A549 (cell line): ENCODE measurements at regions not wholly inside any gene's neighbourhood (a gene's known extent, or its start where the extent isn't known, plus 50 kb on each side); places are given as distances from the start of the nearest gene placed in this dataset.
A peak's percentile ranks its signal among the peaks of the same experiment; 100 is the strongest.

Experiments used
- ATAC-seq, 2 experiments: fragments of 200-7000 bp in 1 of 2; fragments of >200 bp in 1 of 2; cut with Nextera tagmentation in 1 of 2; cut with Tn5 transposase in 1 of 2; 3 replicates each; pipeline versions ENCODE4 v1.8.0 to v1.9.1; 2018 to 2020; ENCODE audit warnings: mild to moderate bottlenecking in 1 of 2, moderate library complexity in 1 of 2
- CTCF ChIA-PET: fragments of 300-600 bp; sonication (Branson Sonifier 250); formaldehyde crosslinking; extraction: SDS; loops from one replicate; lab custom pipeline; 2021; ENCODE audit warnings: antibody characterized with exemption, inconsistent platforms; lab: Yijun Ruan, JAX
- POLR2A ChIA-PET: fragments of 350-600 bp; formaldehyde crosslinking; extraction: SDS; loops from one replicate; lab custom pipeline; 2021; ENCODE audit warnings: antibody characterized with exemption, inconsistent platforms; lab: Yijun Ruan, JAX
- DNase-seq, 2 experiments: peaks; one replicate each; pipeline versions ENCODE4 v3.0.0 to v3.0.0-alpha.2; 2011 to 2016; ENCODE audit warnings: low read depth in 1 of 2, low spot score in 1 of 2
- FAIRE-seq: peaks from 2 replicates; lab custom pipeline; 2011; peaks lifted over from hg19 to GRCh38; lab: Jason Lieb, UNC
- H3K27ac ChIP-seq, 2 experiments: fragments of >200 bp; sonication (Bioruptor Twin); formaldehyde crosslinking; 3 replicates each; pipeline ENCODE4 v1.5.1; 2016 to 2017
- H3K4me1 ChIP-seq: fragments of >200 bp; sonication (Bioruptor Twin); formaldehyde crosslinking; 3 replicates; pipeline ENCODE4 v1.6.1; 2016
- H3K4me2 ChIP-seq: fragments of >200 bp; sonication (Bioruptor Twin); formaldehyde crosslinking; 3 replicates; pipeline ENCODE4 v1.6.1; 2016
- H3K4me3 ChIP-seq: fragments of >200 bp; sonication (Bioruptor Twin); formaldehyde crosslinking; 3 replicates; pipeline ENCODE4 v1.5.1; 2016
- H3K9me3 ChIP-seq: fragments of >200 bp; sonication (Bioruptor Twin); formaldehyde crosslinking; 3 replicates; pipeline ENCODE4 v1.6.1; 2016
- ATOH8 ChIP-seq: fragments of 250-450 bp; sonication (Bioruptor Pico); IDR thresholded peaks from 2 replicates; pipeline ENCODE4 v1.5.0; 2020; ENCODE audit warnings: low read depth, mild to moderate bottlenecking, moderate library complexity
- BCL3 ChIP-seq: fragments of >200 bp; sonication (Bioruptor Twin); formaldehyde crosslinking; IDR thresholded peaks from 3 replicates; pipeline ENCODE4 v1.6.1; 2016
- CEBPB ChIP-seq, 2 experiments: fragments of >200 bp in 1 of 2; sonication (Bioruptor Twin) in 1 of 2; formaldehyde crosslinking in 1 of 2; IDR thresholded peaks; 2 replicates each; pipeline ENCODE4 v1.6.1; 2012 to 2016
- CTCF ChIP-seq: fragments of >200 bp; sonication (Bioruptor Twin); formaldehyde crosslinking; IDR thresholded peaks from 3 replicates; pipeline ENCODE4 v1.5.1; 2016
- EHF ChIP-seq: fragments of 250-450 bp; sonication (Bioruptor Pico); IDR thresholded peaks from 2 replicates; pipeline ENCODE4 v1.5.0; 2020; ENCODE audit warnings: mild to moderate bottlenecking
- ELK1 ChIP-seq: fragments of 150-350 bp; IDR thresholded peaks from 2 replicates; pipeline ENCODE4 v1.6.1; 2014; ENCODE audit warnings: low read depth, mild to moderate bottlenecking, low read length
- EP300 ChIP-seq, 2 experiments: fragments of >200 bp; sonication (Bioruptor Twin); formaldehyde crosslinking; IDR thresholded peaks; 2 replicates in 1 of 2; 3 replicates in 1 of 2; pipeline ENCODE4 v1.6.1; 2016 to 2017
- FOSB ChIP-seq: fragments of 250-450 bp; sonication (Bioruptor Pico); IDR thresholded peaks from 2 replicates; pipeline ENCODE4 v1.5.0; 2020; ENCODE audit warnings: mild to moderate bottlenecking, moderate library complexity
- HDAC2 ChIP-seq: fragments of 200-600 bp; sonication (generic); IDR thresholded peaks from 2 replicates; pipeline ENCODE4 v1.6.1; 2016
- HES2 ChIP-seq: fragments of >200 bp; sonication (Bioruptor Twin); formaldehyde crosslinking; IDR thresholded peaks from 2 replicates; pipeline ENCODE4 v1.6.1; 2016
- HOXA7 ChIP-seq: fragments of 250-450 bp; sonication (Bioruptor Pico); IDR thresholded peaks from 2 replicates; pipeline ENCODE4 v1.5.0; 2020; ENCODE audit warnings: mild to moderate bottlenecking, moderate library complexity
- JUN ChIP-seq, 2 experiments: fragments of >200 bp; sonication (Bioruptor Twin); formaldehyde crosslinking; IDR thresholded peaks; 2 replicates in 1 of 2; 3 replicates in 1 of 2; pipeline ENCODE4 v1.6.1; 2016 to 2017
- JUNB ChIP-seq: fragments of >200 bp; sonication (Bioruptor Twin); formaldehyde crosslinking; IDR thresholded peaks from 2 replicates; pipeline ENCODE4 v1.6.1; 2016
- MAX ChIP-seq: IDR thresholded peaks from 2 replicates; pipeline ENCODE4 v1.6.1; 2012
- NFE2L2 ChIP-seq: fragments of 150-350 bp; conservative IDR thresholded peaks from 2 replicates; pipeline ENCODE4 v1.6.1; 2014; ENCODE audit warnings: low read length
- NPAS2 ChIP-seq: fragments of 250-450 bp; sonication (Bioruptor Pico); IDR thresholded peaks from 2 replicates; pipeline ENCODE4 v1.8.0; 2022; ENCODE audit warnings: mild to moderate bottlenecking, moderate library complexity, borderline replicate concordance
- NR3C1 ChIP-seq: fragments of >200 bp; sonication (Bioruptor Twin); formaldehyde crosslinking; IDR thresholded peaks from 3 replicates; pipeline ENCODE4 v1.6.1; 2017
- PHF8 ChIP-seq: fragments of 200-600 bp; sonication (generic); IDR thresholded peaks from 2 replicates; pipeline ENCODE4 v1.6.1; 2016; ENCODE audit warnings: low read depth, mild to moderate bottlenecking, antibody characterized with exemption, moderate library complexity, borderline replicate concordance
- POLR2A ChIP-seq: IDR thresholded peaks from 2 replicates; pipeline ENCODE4 v1.6.1; 2012; ENCODE audit warnings: mild to moderate bottlenecking, low read length
- POLR2AphosphoS2 ChIP-seq: conservative IDR thresholded peaks from 2 replicates; pipeline ENCODE4 v1.6.1; 2012; ENCODE audit warnings: low read length, improper control_type of control experiment, inconsistent platforms
- RAD21 ChIP-seq, 2 experiments: fragments of >200 bp in 1 of 2; sonication (Bioruptor Twin) in 1 of 2; formaldehyde crosslinking in 1 of 2; IDR thresholded peaks in 1 of 2; conservative IDR thresholded peaks in 1 of 2; 2 replicates in 1 of 2; 3 replicates in 1 of 2; pipeline ENCODE4 v1.6.1; 2012 to 2018; ENCODE audit warnings: inconsistent platforms in 1 of 2
- RARB ChIP-seq: fragments of 250-450 bp; sonication (Bioruptor Pico); IDR thresholded peaks from 2 replicates; pipeline ENCODE4 v1.8.0; 2021; ENCODE audit warnings: mild to moderate bottlenecking, moderate library complexity
- REST ChIP-seq: fragments of 200-600 bp; sonication (generic); IDR thresholded peaks from 2 replicates; pipeline ENCODE4 v1.6.1; 2016; ENCODE audit warnings: antibody characterized with exemption, mild to moderate bottlenecking, moderate library complexity
- RNF2 ChIP-seq: fragments of 200-600 bp; sonication (generic); IDR thresholded peaks from 2 replicates; pipeline ENCODE4 v1.6.1; 2016; ENCODE audit warnings: low read depth, mild to moderate bottlenecking, antibody characterized with exemption, moderate library complexity, borderline replicate concordance
- SREBF2 ChIP-seq: fragments of 450-650 bp; IDR thresholded peaks from 2 replicates; pipeline ENCODE4 v1.6.1; 2014; ENCODE audit warnings: mild to moderate bottlenecking, moderate library complexity
- TFCP2L1 ChIP-seq: fragments of 250-450 bp; sonication (Bioruptor Pico); IDR thresholded peaks from 2 replicates; pipeline ENCODE4 v1.5.0; 2021; ENCODE audit warnings: mild to moderate bottlenecking
- TP53 ChIP-seq: fragments of 250-450 bp; sonication (Bioruptor Pico); IDR thresholded peaks from 2 replicates; pipeline ENCODE4 v1.5.0; 2021; ENCODE audit warnings: mild to moderate bottlenecking, moderate library complexity
- WGBS: methylation state at CpG from one replicate; pipeline ENCODE4 v1.1.6; 2017; ENCODE audit errors: missing lambda C conversion rate; 5-methylcytosine and 5-hydroxymethylcytosine counted together

GRCh38 chr2:106970471-106971261 is 84.7 kb upstream of the ST6GAL2 start (continued):
- TF ChIP-seq RAD21 (conservative IDR thresholded peaks at IDR 0.05 in 1 of 2, IDR thresholded peaks at IDR 0.05 in 1 of 2) = peak in 1 of 2 experiments; percentile 37; a peak in 2 of 5 replicates
- no peak for TF ChIP-seq POLR2AphosphoS2
- peak; percentile 75 for TF ChIP-seq MAX
- no peak for TF ChIP-seq TFCP2L1 (CRISPR knock-in tag)
- TF ChIP-seq HES2 = no peak

GRCh38 chr2:106972782-106973181 is 86.8 kb upstream of the ST6GAL2 start:
- no peaks in the 10 kb centered on the region for H3K9me3 ChIP-seq
- no peak for ATAC-seq
- TF ChIP-seq HDAC2 = no peak
- no peak for TF ChIP-seq CTCF
- TF ChIP-seq FOSB = no peak
- TF ChIP-seq PHF8 = no peak
- TF ChIP-seq JUN (IDR thresholded peaks at IDR 0.05) = no peak
- no peak for TF ChIP-seq CEBPB (IDR thresholded peaks at IDR 0.05)
- no peak for TF ChIP-seq HES2
- no peak for TF ChIP-seq NFE2L2
- TF ChIP-seq NPAS2 = no peak
- TF ChIP-seq BCL3 = no peak
- TF ChIP-seq SREBF2 = no peak
- no peak for TF ChIP-seq EHF (CRISPR knock-in tag)
- TF ChIP-seq RARB = no peak
- no peak for TF ChIP-seq HOXA7 (CRISPR knock-in tag)
- TF ChIP-seq JUNB = no peak
- no peak for TF ChIP-seq POLR2A
- no peak for TF ChIP-seq NR3C1
- no peak for TF ChIP-seq ATOH8 (CRISPR knock-in tag)
- peaks cover 19% of the 10 kb centered on the region for H3K4me1 ChIP-seq
- peak overlapping the region in 1 of 2 experiments; percentile 82; a peak in 3 of 6 replicates for H3K27ac ChIP-seq
- DNase-seq = no peak
- no peak overlapping the region for H3K4me2 ChIP-seq
- FAIRE-seq = no peak
- POLR2A ChIA-PET = no interaction called here
- WGBS = 78% methylated on average over 2 of the region's 2 CpGs
- CTCF ChIA-PET = interaction anchor here (0.5 to 1.0 kb wide), 2 partner anchors 12 to 53 kb away, joined by 3 to 4 read pairs; no protein-coding TSS in a partner anchor
- no peak overlapping the region for H3K4me3 ChIP-seq

- H3K4me2 ChIP-seq = no peak overlapping the region
- H3K4me3 ChIP-seq = no peak overlapping the region
- FAIRE-seq = no peak
- H3K4me1 ChIP-seq = peaks cover 17% of the 10 kb centered on the region
- H3K9me3 ChIP-seq = no peaks in the 10 kb centered on the region
- no peak for ATAC-seq
- POLR2A ChIA-PET = no interaction called here
- DNase-seq = no peak
- CTCF ChIA-PET = no interaction called here
- H3K27ac ChIP-seq = no peak overlapping the region
- WGBS = 36% methylated on average over 1 of the region's 1 CpG
- TF ChIP-seq POLR2A (no peak), RNF2 (no peak), TP53 (CRISPR knock-in tag) (no peak), ELK1 (no peak), REST (no peak), JUNB (no peak), HOXA7 (CRISPR knock-in tag) (no peak), EP300 (IDR thresholded peaks at IDR 0.05) (no peak), RARB (no peak)
These were observed 88.9 kb upstream of the ST6GAL2 start for GRCh38 chr2:106974891-106975290.
